Transverse colon (tissue), 3 donors: ENCODE measurements at regions not wholly inside any gene's neighbourhood (a gene's known extent, or its start where the extent isn't known, plus 50 kb on each side); places are given as distances from the start of the nearest gene placed in this dataset.

Source experiments
- EP300 ChIP-seq: sonication (generic); formaldehyde crosslinking; IDR thresholded peaks from one replicate; pipeline ENCODE4 v1.6.1; 2017; ENCODE audit warnings: antibody characterized with exemption, low read depth
- POLR2A ChIP-seq: fragments of 450-650 bp; IDR thresholded peaks from one replicate; pipeline ENCODE4 v1.6.1; 2016; ENCODE audit warnings: antibody characterized with exemption, mild to moderate bottlenecking, moderate library complexity
- TF ChIP-seq, protein P1 (sequence below), 5 experiments: fragments of 200-600 bp in 3 of 5; fragments of 450-650 bp in 2 of 5; sonication (generic) in 3 of 5; IDR thresholded peaks; 1 replicate in 2 of 5; 2 replicates in 3 of 5; pipeline ENCODE4 v1.5.1; 2016 to 2017; ENCODE audit warnings: antibody characterized with exemption in 5 of 5, inconsistent platforms in 3 of 5, mild to moderate bottlenecking in 2 of 5, moderate library complexity in 1 of 5

DNA sequence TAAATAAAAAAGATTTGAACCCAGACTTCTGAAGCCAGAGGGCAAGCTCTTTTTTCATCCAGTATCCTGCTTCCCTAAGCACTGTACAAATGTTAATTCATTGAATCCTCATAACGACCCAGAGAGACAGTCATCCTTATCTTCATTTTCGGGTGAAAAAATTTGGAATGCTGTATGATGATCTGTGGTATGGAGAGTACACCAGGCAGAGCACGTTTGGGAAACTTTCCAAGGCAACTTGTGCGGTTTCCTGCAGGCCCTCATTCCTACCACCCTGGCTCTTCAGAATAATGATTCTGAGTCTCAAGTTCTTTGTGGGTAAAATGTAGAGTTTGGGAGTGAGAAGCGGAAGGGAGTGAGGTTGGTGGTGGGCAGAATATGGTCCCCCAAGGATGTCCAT is 177.9 kb upstream of the CADM1 start:
- TF ChIP-seq, protein P1, sequence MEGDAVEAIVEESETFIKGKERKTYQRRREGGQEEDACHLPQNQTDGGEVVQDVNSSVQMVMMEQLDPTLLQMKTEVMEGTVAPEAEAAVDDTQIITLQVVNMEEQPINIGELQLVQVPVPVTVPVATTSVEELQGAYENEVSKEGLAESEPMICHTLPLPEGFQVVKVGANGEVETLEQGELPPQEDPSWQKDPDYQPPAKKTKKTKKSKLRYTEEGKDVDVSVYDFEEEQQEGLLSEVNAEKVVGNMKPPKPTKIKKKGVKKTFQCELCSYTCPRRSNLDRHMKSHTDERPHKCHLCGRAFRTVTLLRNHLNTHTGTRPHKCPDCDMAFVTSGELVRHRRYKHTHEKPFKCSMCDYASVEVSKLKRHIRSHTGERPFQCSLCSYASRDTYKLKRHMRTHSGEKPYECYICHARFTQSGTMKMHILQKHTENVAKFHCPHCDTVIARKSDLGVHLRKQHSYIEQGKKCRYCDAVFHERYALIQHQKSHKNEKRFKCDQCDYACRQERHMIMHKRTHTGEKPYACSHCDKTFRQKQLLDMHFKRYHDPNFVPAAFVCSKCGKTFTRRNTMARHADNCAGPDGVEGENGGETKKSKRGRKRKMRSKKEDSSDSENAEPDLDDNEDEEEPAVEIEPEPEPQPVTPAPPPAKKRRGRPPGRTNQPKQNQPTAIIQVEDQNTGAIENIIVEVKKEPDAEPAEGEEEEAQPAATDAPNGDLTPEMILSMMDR (IDR thresholded peaks at IDR 0.05) = no peak
- TF ChIP-seq POLR2A (no peak), EP300 (no peak)
